SK-N-SH (cell line): ENCODE measurements at regions not wholly inside any gene's neighbourhood (a gene's known extent, or its start where the extent isn't known, plus 50 kb on each side); places are given as distances from the start of the nearest gene placed in this dataset.

Experiments used
- CTCF ChIA-PET: fragments of 300-600, 350-600 bp; formaldehyde crosslinking; extraction: SDS; loops from one replicate; lab custom pipeline; 2021; lab: Yijun Ruan, JAX
- POLR2A ChIA-PET: fragments of 350-600 bp; sonication (Branson Sonifier 250); formaldehyde crosslinking; extraction: SDS; loops from one replicate; lab custom pipeline; 2020; ENCODE audit warnings: antibody characterized with exemption, inconsistent platforms; lab: Yijun Ruan, JAX
- DNase-seq: peaks from one replicate; pipeline ENCODE4 v3.0.0; 2012
- H2AFZ ChIP-seq: fragments of 200-600 bp; sonication (generic); 2 replicates; pipeline ENCODE4 v1.8.1; 2016; ENCODE audit warnings: antibody characterized with exemption, mild to moderate bottlenecking, low read depth
- H3F3A ChIP-seq: fragments of 200-600 bp; sonication (generic); replicated peaks from 2 replicates; pipeline ENCODE3; 2016; ENCODE audit warnings: antibody characterized with exemption, mild to moderate bottlenecking; ENCODE audit not compliant: insufficient read depth
- H3K27ac ChIP-seq, 2 experiments: fragments of 200-500 bp in 1 of 2; fragments of 200-600 bp in 1 of 2; sonication (Bioruptor generic) in 1 of 2; sonication (generic), shearing (Covaris generic) in 1 of 2; 2 replicates each; pipeline versions ENCODE4 v1.5.1 to v1.6.1; 2014 to 2016; ENCODE audit warnings: low read depth in 2 of 2, inconsistent platforms in 1 of 2, low read length in 1 of 2, mild to moderate bottlenecking in 1 of 2, mixed read lengths in 1 of 2
- H3K27me3 ChIP-seq: fragments of 200-600 bp; sonication (generic), shearing (Covaris generic); 2 replicates; pipeline ENCODE4 v1.6.1; 2016; ENCODE audit warnings: mixed run types; ENCODE audit not compliant: insufficient read depth
- H3K36me3 ChIP-seq, 2 experiments: fragments of 200-500 bp in 1 of 2; fragments of 200-600 bp in 1 of 2; sonication (Bioruptor generic) in 1 of 2; sonication (generic) in 1 of 2; replicated peaks in 1 of 2; 2 replicates each; pipeline versions ENCODE3 to v1.5.1; 2014 to 2016; ENCODE audit warnings: low read length in 1 of 2, mild to moderate bottlenecking in 1 of 2; ENCODE audit not compliant: insufficient read depth in 2 of 2, control insufficient read depth in 1 of 2
- H3K4me1 ChIP-seq, 2 experiments: fragments of 200-500 bp in 1 of 2; fragments of 200-600 bp in 1 of 2; sonication (Bioruptor generic) in 1 of 2; sonication (generic), shearing (Covaris generic) in 1 of 2; 2 replicates each; pipeline versions ENCODE4 v1.5.1 to v1.6.1; 2014 to 2016; ENCODE audit warnings: low read depth in 1 of 2, low read length in 1 of 2, mixed run types in 1 of 2; ENCODE audit not compliant: insufficient read depth in 2 of 2, control insufficient read depth in 1 of 2
- H3K4me2 ChIP-seq: fragments of 200-600 bp; sonication (generic), shearing (Covaris generic); 2 replicates; pipeline ENCODE4 v1.6.1; 2017; ENCODE audit warnings: mixed run types
- H3K4me3 ChIP-seq, 2 experiments: fragments of 200-500 bp in 1 of 2; fragments of 200-600 bp in 1 of 2; sonication (Bioruptor generic) in 1 of 2; sonication (generic), shearing (Covaris generic) in 1 of 2; 2 replicates each; pipeline versions ENCODE4 v1.5.1 to v1.8.1; 2014 to 2016; ENCODE audit warnings: low read depth in 2 of 2, inconsistent platforms in 1 of 2, low read length in 1 of 2, mild to moderate bottlenecking in 1 of 2, mixed read lengths in 1 of 2, moderate library complexity in 1 of 2
- H3K79me2 ChIP-seq: fragments of 200-600 bp; sonication (generic); 2 replicates; pipeline ENCODE4 v1.8.1; 2017; ENCODE audit warnings: mild to moderate bottlenecking; ENCODE audit not compliant: insufficient read depth
- H3K9ac ChIP-seq: fragments of 200-600 bp; sonication (generic); 2 replicates; pipeline ENCODE4 v1.6.1; 2017; ENCODE audit warnings: mixed run types
- H3K9me2 ChIP-seq: fragments of 200-600 bp; sonication (generic); 2 replicates; pipeline ENCODE4 v1.6.1; 2017; ENCODE audit warnings: mixed run types
- H3K9me3 ChIP-seq: fragments of 200-600 bp; sonication (generic); 2 replicates; pipeline ENCODE4 v1.6.1; 2017; ENCODE audit warnings: mixed run types, mild to moderate bottlenecking, moderate library complexity
- H4K20me1 ChIP-seq: fragments of 200-600 bp; sonication (generic); 2 replicates; pipeline ENCODE4 v1.6.1; 2017; ENCODE audit warnings: mild to moderate bottlenecking, mixed run types; ENCODE audit not compliant: insufficient read depth
- CHD2 ChIP-seq: fragments of 150-350 bp; IDR thresholded peaks from 2 replicates; pipeline ENCODE4 v1.6.1; 2018; ENCODE audit warnings: low read length; ENCODE audit not compliant: partially characterized antibody
- CTCF ChIP-seq: fragments of 200-600 bp; sonication (generic); IDR thresholded peaks from 2 replicates; pipeline ENCODE4 v1.6.1; 2017; ENCODE audit warnings: antibody characterized with exemption, mild to moderate bottlenecking, moderate library complexity
- EZH2phosphoT487 ChIP-seq: fragments of 200-600 bp; sonication (generic); IDR thresholded peaks from 2 replicates; pipeline ENCODE4 v1.6.1; 2017; ENCODE audit warnings: low read depth, mixed run types, mild to moderate bottlenecking, antibody characterized with exemption, moderate library complexity, borderline replicate concordance
- FOSL2 ChIP-seq: IDR thresholded peaks from 2 replicates; pipeline ENCODE4 v1.4.0; 2012; ENCODE audit warnings: low read depth, mild to moderate bottlenecking, moderate library complexity, borderline replicate concordance
- FOXJ3 ChIP-seq: sonication (generic); formaldehyde crosslinking; IDR thresholded peaks from 2 replicates; pipeline ENCODE4 v1.5.1; 2020; ENCODE audit warnings: mild to moderate bottlenecking, missing genetic modification reagents
- IRF3 ChIP-seq: fragments of 150-350 bp; IDR thresholded peaks from 2 replicates; pipeline ENCODE4 v1.6.1; 2016; ENCODE audit warnings: mild to moderate bottlenecking, low read depth, low read length
- MAX ChIP-seq: IDR thresholded peaks from 2 replicates; pipeline ENCODE4 v1.4.0; 2012; ENCODE audit warnings: low read depth
- MEF2A ChIP-seq: IDR thresholded peaks from 2 replicates; pipeline ENCODE4 v1.4.0; 2012; ENCODE audit warnings: low read depth, borderline replicate concordance
- MXI1 ChIP-seq: IDR thresholded peaks from 2 replicates; pipeline ENCODE4 v1.6.1; 2012; ENCODE audit warnings: mild to moderate bottlenecking, low read depth, low read length, improper control_type of control experiment
- NRF1 ChIP-seq: IDR thresholded peaks from 2 replicates; pipeline ENCODE4 v1.6.1; 2012; ENCODE audit warnings: low read depth, mild to moderate bottlenecking, low read length
- POLR2AphosphoS5 ChIP-seq: IDR thresholded peaks from 2 replicates; pipeline ENCODE4 v1.6.1; 2012; ENCODE audit warnings: low read depth, low read length
- RAD21 ChIP-seq: IDR thresholded peaks from 2 replicates; pipeline ENCODE4 v1.6.1; 2012; ENCODE audit warnings: mild to moderate bottlenecking, low read length
- REST ChIP-seq: IDR thresholded peaks from 2 replicates; pipeline ENCODE4 v1.6.1; 2012; ENCODE audit warnings: mild to moderate bottlenecking, low read depth, low read length, moderate library complexity
- RFX5 ChIP-seq: IDR thresholded peaks from 2 replicates; pipeline ENCODE4 v1.6.1; 2012; ENCODE audit warnings: mild to moderate bottlenecking, improper control_type of control experiment, low read length
- SIN3A ChIP-seq: IDR thresholded peaks from 2 replicates; pipeline ENCODE4 v1.6.1; 2012; ENCODE audit warnings: low read depth, mild to moderate bottlenecking, low read length, moderate library complexity, borderline replicate concordance
- TEAD4 ChIP-seq: IDR thresholded peaks from 2 replicates; pipeline ENCODE4 v1.4.0; 2012; ENCODE audit warnings: mild to moderate bottlenecking, borderline replicate concordance; ENCODE audit not compliant: insufficient read depth
- WGBS: methylation state at CpG from one replicate; pipeline ENCODE4 v1.1.6; 2017; ENCODE audit warnings: low lambda C conversion rate; 5-methylcytosine and 5-hydroxymethylcytosine counted together

- Histone ChIP-seq H3K4me3 (no peak overlapping the region), H3K27ac (no peak overlapping the region), H3K27me3 (no peaks in the 10 kb centered on the region), H3K9me2 (no peaks in the 10 kb centered on the region), H3K4me2 (no peak overlapping the region), H3K36me3 (no peaks in the 10 kb centered on the region), H3K4me1 (no peaks in the 10 kb centered on the region), H3K79me2 (no peaks in the 10 kb centered on the region), H3K9ac (no peak overlapping the region), H3K9me3 (no peaks in the 10 kb centered on the region)
- WGBS = 30% methylated on average over 1 of the region's 1 CpG
- POLR2A ChIA-PET = no interaction called here
- TF ChIP-seq CTCF = no peak
- no peak for TF ChIP-seq REST
- no peak for TF ChIP-seq NRF1
- no peak for TF ChIP-seq MEF2A
- no peak for TF ChIP-seq RFX5
- no peak for TF ChIP-seq FOSL2
- TF ChIP-seq IRF3 = no peak
- TF ChIP-seq EZH2phosphoT487 = no peak
- no peak for TF ChIP-seq SIN3A
- TF ChIP-seq TEAD4 = no peak
- no peak for TF ChIP-seq FOXJ3 (CRISPR knock-in tag)
- TF ChIP-seq POLR2AphosphoS5 = no peak
- no peak for TF ChIP-seq RAD21
- TF ChIP-seq MAX = no peak
- TF ChIP-seq MXI1 = no peak
- no peak for TF ChIP-seq CHD2
- TF ChIP-seq, all 33 proteins: peak for 0
- Histone ChIP-seq H2AFZ (no peak overlapping the region), H4K20me1 (no peaks in the 10 kb centered on the region), H3F3A (no peaks in the 10 kb centered on the region)
- CTCF ChIA-PET = interaction anchor here (0.9 to 1.7 kb wide), 2 partner anchors 21 to 52 kb away, joined by 3 read pairs; no protein-coding TSS in a partner anchor
- no peak for DNase-seq
Observed at GRCh38 chr9:80094176-80094771, 522.5 kb downstream of the TLE4 start.
